ENCODE measurements at regions not wholly inside any gene's neighbourhood (a gene's known extent, or its start where the extent isn't known, plus 50 kb on each side); places are given as distances from the start of the nearest gene placed in this dataset.

DNA sequence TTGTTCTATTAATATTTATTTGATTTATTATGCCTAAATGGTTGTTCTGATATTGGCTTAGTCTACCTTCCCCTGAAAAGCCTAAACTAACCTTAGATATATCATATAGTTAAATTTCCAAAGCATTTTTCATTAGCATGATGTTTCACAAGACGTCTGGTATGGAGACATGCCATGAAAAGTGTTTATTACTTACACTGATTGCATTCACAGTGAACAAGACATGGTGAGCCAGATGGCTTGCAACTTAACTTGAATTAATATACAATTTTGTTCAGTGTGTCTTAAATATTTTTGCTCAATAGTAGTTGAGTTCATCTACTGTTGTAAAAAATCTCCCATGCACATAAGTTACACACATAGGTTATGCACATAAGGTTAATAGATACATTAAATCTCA, 758.4 kb downstream of the NSUN3 start:
- TF ChIP-seq GATA2 (IDR thresholded peaks at IDR 0.05; ENCODE audit: low read depth, low read length) (no peak), GATA3 (IDR thresholded peaks at IDR 0.05; ENCODE audit: low read depth, low read length) (no peak)
